HG02571 (cell line): ENCODE measurements at regions not wholly inside any gene's neighbourhood (a gene's known extent, or its start where the extent isn't known, plus 50 kb on each side); places are given as distances from the start of the nearest gene placed in this dataset.
"Not testable (repeated sequence)": the region's sequence is repeated elsewhere in the genome, so short reads cannot be mapped to it uniquely, and the experiment has no call there.

Experiments
- ATAC-seq: cut with Tn5 transposase; IDR thresholded peaks from one replicate; pipeline ENCODE4 v1.9.1; 2021; ENCODE audit warnings: mild to moderate bottlenecking, moderate library complexity; ENCODE audit not compliant: unreplicated experiment

- no peak for ATAC-seq
Observed at GRCh38 chr1:55464550-55464949, 249.4 kb upstream of the USP24 start.

- ATAC-seq, result no peak
Observed at GRCh38 chr1:55463814-55464475, 248.8 kb upstream of the USP24 start.

GRCh38 chr1:55457874-55458273, 242.7 kb upstream of the USP24 start:
- ATAC-seq, result no peak

GRCh38 chr1:55456971-55457370, 241.8 kb upstream of the USP24 start:
- ATAC-seq, result no peak

- ATAC-seq, result no peak
Observed at GRCh38 chr1:55448261-55448660, 233.1 kb upstream of the USP24 start.

- ATAC-seq, result no peak
Observed at GRCh38 chr1:55447488-55447887, 232.3 kb upstream of the USP24 start.

- no peak for ATAC-seq
Observed at GRCh38 chr1:55446351-55446750, 231.2 kb upstream of the USP24 start.

- peak; percentile 77 for ATAC-seq
Observed at GRCh38 chr1:55445416-55445815, 230.3 kb upstream of the USP24 start.

GRCh38 chr1:55444667-55445066, 229.5 kb upstream of the USP24 start:
- no peak for ATAC-seq

- no peak for ATAC-seq
Observed at GRCh38 chr1:55443175-55443915, 228.2 kb upstream of the USP24 start.

- ATAC-seq, result no peak
Observed at GRCh38 chr1:55441489-55441888, 226.3 kb upstream of the USP24 start.

- ATAC-seq, result no peak
Observed at GRCh38 chr1:55437692-55438091, 222.5 kb upstream of the USP24 start.

GRCh38 chr1:55430720-55431119, 215.6 kb upstream of the USP24 start:
- not testable (repeated sequence) for ATAC-seq

- not testable (repeated sequence) for ATAC-seq
Observed at GRCh38 chr1:55430206-55430605, 215.0 kb upstream of the USP24 start.

- no peak for ATAC-seq
Observed at GRCh38 chr1:55428944-55429931, 214.1 kb upstream of the USP24 start.

GRCh38 chr1:55428231-55428630, 213.1 kb upstream of the USP24 start:
- no peak for ATAC-seq

- ATAC-seq, result no peak
Observed at GRCh38 chr1:55427606-55428005, 212.4 kb upstream of the USP24 start.

- ATAC-seq, result no peak
Observed at GRCh38 chr1:55426619-55427018, 211.5 kb upstream of the USP24 start.

- ATAC-seq, result no peak
Observed at GRCh38 chr1:55426156-55426555, 211.0 kb upstream of the USP24 start.

GRCh38 chr1:55425310-55425930, 210.3 kb upstream of the USP24 start:
- no peak for ATAC-seq

- ATAC-seq, result no peak
Observed at GRCh38 chr1:55423376-55423775, 208.2 kb upstream of the USP24 start.
